Osteoblast (primary cell): ENCODE measurements at regions not wholly inside any gene's neighbourhood (a gene's known extent, or its start where the extent isn't known, plus 50 kb on each side); places are given as distances from the start of the nearest gene placed in this dataset.
A peak's percentile ranks its signal among the peaks of the same experiment; 100 is the strongest.
"Not testable (repeated sequence)": the region's sequence is repeated elsewhere in the genome, so short reads cannot be mapped to it uniquely, and the experiment has no call there.

Experiments used
- DNase-seq: peaks from one replicate; pipeline ENCODE4 v3.0.0; 2011; ENCODE audit warnings: low spot score, mixed read lengths; ENCODE audit not compliant: insufficient read length; ENCODE audit errors: missing footprints
- H2AFZ ChIP-seq: 2 replicates; pipeline ENCODE4 v1.6.0; 2011; ENCODE audit warnings: mild to moderate bottlenecking, low read length
- H3K27ac ChIP-seq: 2 replicates; pipeline ENCODE4 v1.5.1; 2011; ENCODE audit warnings: mild to moderate bottlenecking, low read depth, low read length, moderate library complexity
- H3K27me3 ChIP-seq: 2 replicates; pipeline ENCODE4 v1.6.0; 2012; ENCODE audit warnings: mild to moderate bottlenecking, control low read depth, inconsistent platforms, low read length, moderate library complexity; ENCODE audit not compliant: insufficient read depth
- H3K36me3 ChIP-seq: 2 replicates; pipeline ENCODE4 v1.5.1; 2011; ENCODE audit warnings: mild to moderate bottlenecking, low read length, control low read depth, moderate library complexity; ENCODE audit not compliant: insufficient read depth
- H3K4me1 ChIP-seq: 2 replicates; pipeline ENCODE4 v1.5.1; 2011; ENCODE audit warnings: mild to moderate bottlenecking, low read length, control low read depth, moderate library complexity; ENCODE audit not compliant: insufficient read depth
- H3K4me2 ChIP-seq: 2 replicates; pipeline ENCODE4 v1.6.0; 2011; ENCODE audit warnings: mild to moderate bottlenecking, low read length; ENCODE audit not compliant: insufficient read depth
- H3K4me3 ChIP-seq: fragments of 200-600 bp; sonication (generic); 3 replicates; pipeline ENCODE4 v1.5.1; 2012; ENCODE audit warnings: mild to moderate bottlenecking, low read length, inconsistent platforms; ENCODE audit not compliant: insufficient read depth
- H3K79me2 ChIP-seq: 2 replicates; pipeline ENCODE4 v1.6.0; 2012; ENCODE audit warnings: mild to moderate bottlenecking, low read length, control low read depth, inconsistent platforms; ENCODE audit not compliant: insufficient read depth
- H3K9me3 ChIP-seq: 2 replicates; pipeline ENCODE4 v1.5.1; 2011; ENCODE audit warnings: low read depth, low read length, control low read depth
- H4K20me1 ChIP-seq: 2 replicates; pipeline ENCODE4 v1.6.0; 2012; ENCODE audit warnings: mild to moderate bottlenecking, low read length, control low read depth; ENCODE audit not compliant: insufficient read depth
- CTCF ChIP-seq: IDR thresholded peaks from 2 replicates; pipeline ENCODE4 v1.5.1; 2011; ENCODE audit warnings: mild to moderate bottlenecking, low read depth, low read length, moderate library complexity; ENCODE audit errors: extremely low read depth

DNA sequence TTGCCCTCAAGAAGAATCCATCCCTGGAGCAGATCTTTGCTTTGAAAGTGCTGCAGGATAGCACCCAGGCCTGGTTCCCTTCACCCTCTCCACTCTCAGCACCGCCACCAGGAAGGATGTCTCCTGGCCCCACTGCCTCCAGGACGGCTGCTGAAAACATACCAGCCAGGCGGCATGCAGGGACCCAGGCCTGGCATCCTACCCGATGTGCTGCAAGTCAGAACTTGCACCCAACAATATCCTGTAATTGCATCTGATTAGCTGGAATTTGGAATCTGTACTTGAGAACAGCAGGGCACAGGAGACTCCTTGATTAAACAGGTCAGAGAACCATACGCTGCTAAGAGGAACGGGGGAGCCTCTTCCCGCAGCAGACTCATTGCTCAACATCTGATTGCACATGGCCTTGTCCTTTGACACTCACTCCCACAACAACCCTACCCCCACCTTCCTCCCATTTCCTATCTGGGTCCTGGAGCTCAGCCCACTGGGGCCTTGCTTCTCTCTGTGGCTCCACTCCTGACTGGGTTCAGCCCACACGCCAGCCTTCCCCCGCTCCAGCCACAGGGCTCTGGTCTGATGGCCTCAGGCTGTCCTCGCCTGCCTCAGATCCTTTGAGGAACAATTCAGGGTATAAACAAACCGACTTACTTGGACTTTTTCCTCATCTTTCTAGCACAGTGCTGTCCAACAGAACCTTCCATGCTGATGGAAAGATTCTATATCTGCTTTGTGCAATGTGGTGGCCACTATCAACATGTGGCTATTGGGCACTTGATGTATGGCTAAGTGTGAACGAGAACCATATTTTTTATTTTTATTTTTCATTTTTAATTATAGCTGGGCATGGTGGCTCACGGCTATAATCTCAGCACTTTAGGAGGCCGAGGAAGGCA lies 78.0 kb downstream of the FGD2 start:
- Histone ChIP-seq H2AFZ (peak overlapping the region; percentile 32), H3K27ac (no peak overlapping the region), H3K4me3 (no peak overlapping the region), H3K9me3 (no peaks in the 10 kb centered on the region), H3K36me3 (no peaks in the 10 kb centered on the region), H3K27me3 (no peaks in the 10 kb centered on the region), H3K4me2 (no peak overlapping the region), H3K4me1 (peaks cover 8% of the 10 kb centered on the region), H4K20me1 (no peaks in the 10 kb centered on the region), H3K79me2 (no peaks in the 10 kb centered on the region)
- no peak for DNase-seq
- no peak for TF ChIP-seq CTCF

DNA sequence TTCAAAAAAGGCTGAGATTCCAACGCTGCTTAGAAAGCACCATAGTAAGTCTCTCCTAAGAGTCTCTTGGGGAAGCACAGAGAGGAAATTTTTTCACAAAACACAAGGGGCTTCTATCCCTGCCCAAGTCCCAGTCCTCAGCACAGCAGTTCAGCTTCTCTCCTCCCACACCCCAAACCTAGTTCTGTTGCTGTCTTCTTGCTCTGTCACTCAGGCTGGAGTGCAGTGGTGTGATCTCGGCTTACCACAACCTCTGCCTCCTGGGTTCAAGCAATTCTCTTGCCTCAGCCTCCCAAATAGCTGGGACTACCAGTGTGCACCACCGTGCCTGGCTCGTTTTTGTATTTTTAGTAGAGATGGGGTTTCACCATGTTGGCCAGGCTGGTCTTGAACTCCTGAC lies 79.2 kb downstream of the FGD2 start:
- not testable (repeated sequence) for H2AFZ ChIP-seq, H3K36me3 ChIP-seq, H3K9me3 ChIP-seq, DNase-seq, H3K4me2 ChIP-seq, H3K79me2 ChIP-seq, H3K4me3 ChIP-seq, H3K4me1 ChIP-seq, H3K27ac ChIP-seq, H3K27me3 ChIP-seq, H4K20me1 ChIP-seq

- H3K4me3 ChIP-seq = no peak overlapping the region
- no peak overlapping the region for H3K27ac ChIP-seq
- H3K27me3 ChIP-seq = no peaks in the 10 kb centered on the region
- TF ChIP-seq CTCF = no peak
- no peak overlapping the region for H2AFZ ChIP-seq
- no peaks in the 10 kb centered on the region for H3K36me3 ChIP-seq
- H3K79me2 ChIP-seq = no peaks in the 10 kb centered on the region
- H4K20me1 ChIP-seq = no peaks in the 10 kb centered on the region
- H3K9me3 ChIP-seq = no peaks in the 10 kb centered on the region
- peaks cover 2% of the 10 kb centered on the region for H3K4me1 ChIP-seq
- no peak overlapping the region for H3K4me2 ChIP-seq
- DNase-seq = no peak
Measured at GRCh38 chr6:37085198-37085597, 79.7 kb downstream of the FGD2 start.

- H3K79me2 ChIP-seq = no peaks in the 10 kb centered on the region
- no peaks in the 10 kb centered on the region for H3K36me3 ChIP-seq
- H3K4me2 ChIP-seq = no peak overlapping the region
- H2AFZ ChIP-seq = no peak overlapping the region
- no peaks in the 10 kb centered on the region for H3K27me3 ChIP-seq
- H4K20me1 ChIP-seq = no peaks in the 10 kb centered on the region
- TF ChIP-seq CTCF = no peak
- no peak for DNase-seq
- H3K4me3 ChIP-seq = no peak overlapping the region
- H3K4me1 ChIP-seq = peaks cover 4% of the 10 kb centered on the region
- H3K9me3 ChIP-seq = no peaks in the 10 kb centered on the region
- H3K27ac ChIP-seq = no peak overlapping the region
Measured at GRCh38 chr6:37088897-37089296, 81.1 kb upstream of the PIM1 start.
